GM21717 (cell line): ENCODE measurements at regions not wholly inside any gene's neighbourhood (a gene's known extent, or its start where the extent isn't known, plus 50 kb on each side); places are given as distances from the start of the nearest gene placed in this dataset.
"Not testable (repeated sequence)": the region's sequence is repeated elsewhere in the genome, so short reads cannot be mapped to it uniquely, and the experiment has no call there.

Source experiments
- ATAC-seq: cut with Tn5 transposase; IDR thresholded peaks from one replicate; pipeline ENCODE4 v1.9.1; 2021; ENCODE audit warnings: mild to moderate bottlenecking, moderate library complexity; ENCODE audit not compliant: unreplicated experiment

GRCh38 chr12:91506452-91506851 is 323.8 kb upstream of the DCN start:
- ATAC-seq, result no peak

DNA sequence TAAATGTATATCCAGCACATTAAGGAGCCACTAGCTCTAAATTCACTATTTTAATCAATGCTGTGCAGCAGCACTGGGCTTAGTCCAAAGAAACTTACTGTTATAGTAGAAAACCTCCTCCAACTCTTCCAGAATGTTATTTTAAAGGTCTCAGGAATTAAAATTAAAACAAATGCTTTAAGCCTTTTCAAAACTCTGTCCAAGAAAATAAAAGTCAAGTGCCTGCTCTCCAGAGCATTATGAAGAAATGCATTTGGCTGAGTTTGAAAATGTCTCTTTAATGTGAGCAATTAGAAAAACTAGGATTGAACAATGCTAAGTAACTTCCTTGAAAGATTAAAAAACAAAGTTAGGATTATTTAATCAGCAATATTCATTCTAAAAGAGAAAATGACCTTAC is 322.4 kb upstream of the DCN start:
- no peak for ATAC-seq

DNA sequence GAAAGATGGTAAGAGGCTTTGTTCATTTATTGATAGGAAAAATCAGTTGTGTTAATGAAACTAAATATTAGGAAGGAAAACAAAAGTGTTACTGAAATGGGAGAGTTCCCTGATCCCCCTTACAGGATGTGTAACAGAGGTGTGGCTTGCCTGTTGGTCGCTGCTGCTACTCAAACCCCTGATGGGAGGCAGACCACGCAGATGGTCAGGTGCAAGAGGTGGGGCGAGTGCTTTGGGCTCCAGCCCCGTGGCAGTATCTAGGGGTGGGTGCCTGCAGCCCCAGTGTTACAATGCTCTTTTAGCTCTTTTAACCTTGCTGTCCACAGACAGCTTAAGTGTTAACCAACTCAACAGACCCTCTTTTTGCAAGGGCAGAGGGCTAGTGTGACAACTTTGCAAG is 319.6 kb upstream of the DCN start:
- ATAC-seq, result no peak

- ATAC-seq, result no peak
Observed at GRCh38 chr12:91496337-91496736, 313.7 kb upstream of the DCN start.

GRCh38 chr12:91493308-91493707 is 310.7 kb upstream of the DCN start:
- no peak for ATAC-seq

DNA sequence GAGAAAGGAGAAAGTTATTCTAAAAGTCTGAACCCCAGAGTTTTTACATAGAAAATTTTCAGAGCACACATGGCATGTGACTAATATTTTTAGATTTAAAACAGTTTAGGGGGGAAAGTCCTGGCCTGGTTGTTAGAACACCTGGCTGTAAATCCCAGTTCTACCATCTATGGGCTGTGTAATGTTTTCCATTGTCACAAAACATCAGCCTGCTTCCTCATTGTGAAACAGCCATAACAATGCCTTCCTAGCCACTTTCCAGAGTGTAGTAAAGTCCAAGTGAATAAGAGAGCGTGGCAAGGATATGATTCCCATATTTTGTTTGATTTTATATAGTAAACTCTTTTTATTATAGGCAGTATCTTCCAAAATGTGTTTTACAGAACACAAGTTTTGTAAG is 310.0 kb upstream of the DCN start:
- no peak for ATAC-seq

- ATAC-seq, result no peak
Observed at GRCh38 chr12:91490667-91491311, 308.2 kb upstream of the DCN start.

DNA sequence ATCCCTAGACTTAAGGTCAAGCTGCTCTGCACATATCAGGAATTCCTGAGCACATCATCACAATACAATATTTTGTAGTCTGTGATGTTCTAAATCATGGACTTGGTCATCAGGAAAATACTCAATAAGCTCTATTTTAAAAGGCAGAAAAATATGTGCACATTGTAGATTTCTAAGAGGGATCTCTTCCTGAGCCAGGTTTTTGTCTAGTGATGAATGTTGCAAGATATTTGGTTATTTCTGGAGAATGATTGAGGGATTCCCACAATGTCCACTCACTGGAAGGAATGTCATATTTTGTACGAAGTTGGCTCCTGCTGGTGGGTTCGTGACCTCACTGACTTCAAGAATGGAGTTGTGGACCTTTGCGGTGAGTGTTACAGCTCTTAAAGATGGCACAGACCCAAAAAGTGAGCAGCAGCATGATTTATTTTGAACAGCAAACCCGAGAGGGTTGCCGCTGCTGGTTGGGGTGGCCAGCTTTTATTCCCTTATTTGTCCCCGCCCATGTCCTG is 300.9 kb upstream of the DCN start:
- no peak for ATAC-seq

DNA sequence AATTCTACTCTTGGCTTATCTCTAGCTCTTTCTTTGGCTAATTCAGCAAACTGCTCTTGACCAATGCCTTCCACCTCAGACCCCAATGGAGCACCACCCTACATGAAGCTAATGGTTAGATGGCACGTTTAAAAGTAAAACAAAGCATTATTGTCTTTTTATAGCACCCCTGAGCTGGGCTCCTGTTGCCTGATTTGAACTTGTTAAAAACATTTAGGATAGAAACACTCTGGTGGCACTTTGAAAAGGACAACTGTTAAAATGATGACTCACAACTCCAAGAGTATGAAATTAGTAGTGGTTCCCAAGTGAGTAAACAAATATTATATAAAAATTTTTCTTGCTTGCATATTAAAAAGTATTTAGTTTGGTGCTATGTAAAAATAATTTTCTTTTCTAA is 299.6 kb upstream of the DCN start:
- ATAC-seq, result no peak

GRCh38 chr12:91478500-91478899 is 295.9 kb upstream of the DCN start:
- no peak for ATAC-seq

DNA sequence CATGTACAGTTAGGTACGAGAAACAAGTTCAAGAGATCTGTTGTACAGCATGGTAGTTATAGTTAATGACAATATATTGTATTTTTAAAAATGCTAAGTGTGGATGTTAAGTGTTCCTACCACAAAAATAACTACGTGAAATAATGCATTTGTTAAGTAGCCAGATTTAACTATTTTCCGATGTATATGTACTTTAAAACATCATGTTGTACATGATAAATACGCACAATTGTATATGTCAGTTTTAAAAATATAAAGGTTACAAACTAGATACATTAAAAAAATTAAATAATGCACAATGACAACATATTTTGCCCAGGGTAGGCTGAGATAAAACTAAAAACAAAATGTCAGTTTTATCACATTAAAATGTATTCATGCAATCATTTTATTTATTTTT is 285.1 kb upstream of the DCN start:
- no peak for ATAC-seq

DNA sequence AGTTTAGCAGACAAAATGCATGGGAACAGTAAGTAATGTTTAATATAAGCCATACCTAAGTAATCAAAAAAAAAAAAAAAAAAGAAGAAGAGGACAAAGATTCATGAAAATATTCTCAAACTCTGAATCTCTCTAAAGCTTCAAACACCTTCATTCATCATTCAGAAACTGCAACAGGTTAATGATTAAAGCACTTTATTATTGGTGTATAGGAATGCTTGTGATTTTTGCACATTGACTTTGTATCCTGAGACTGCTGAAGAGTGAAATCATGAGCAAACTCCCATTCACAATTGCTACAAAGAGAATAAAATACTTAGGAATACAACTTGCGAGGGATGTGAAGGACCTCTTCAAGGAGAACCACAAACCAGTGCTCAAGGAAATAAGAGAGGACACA is 278.4 kb upstream of the DCN start:
- ATAC-seq, result no peak

DNA sequence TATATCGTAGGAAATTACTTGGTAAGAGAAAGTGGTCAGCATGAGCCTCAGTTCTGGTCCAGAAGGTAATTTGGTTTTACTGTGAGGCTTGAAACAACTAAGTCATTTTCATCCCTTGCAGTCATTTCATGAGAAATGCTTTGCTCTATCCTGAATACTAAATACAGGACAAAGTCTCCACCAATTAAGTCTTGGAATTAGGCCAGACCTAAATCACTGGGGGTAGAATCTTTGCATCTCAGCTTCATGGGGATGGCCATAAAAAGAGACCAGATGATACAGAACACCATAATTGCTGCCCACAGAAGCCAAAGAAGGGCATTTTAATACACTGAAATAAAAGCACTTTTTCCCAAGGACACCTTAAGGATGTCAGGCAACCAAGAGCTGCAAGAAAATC is 277.9 kb upstream of the DCN start:
- no peak for ATAC-seq

DNA sequence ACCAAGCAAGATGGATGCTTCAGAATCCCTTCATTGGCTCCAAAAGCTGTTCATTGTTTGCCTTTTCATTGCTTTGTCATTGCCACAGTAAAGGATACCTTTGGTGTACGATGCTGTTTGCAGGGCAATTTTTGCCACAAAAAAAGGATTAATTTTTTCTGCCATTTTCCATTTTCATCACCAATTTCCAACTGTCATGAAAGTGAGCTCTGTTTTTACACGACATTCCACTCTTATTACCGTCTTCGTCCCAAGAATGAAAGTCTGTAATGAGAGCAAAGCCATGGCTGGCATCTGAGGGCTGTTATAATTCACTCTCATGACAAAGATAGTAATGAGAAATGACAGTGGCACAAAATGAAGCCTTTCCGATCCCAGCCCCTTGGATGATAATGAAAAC is 272.7 kb upstream of the DCN start:
- no peak for ATAC-seq

DNA sequence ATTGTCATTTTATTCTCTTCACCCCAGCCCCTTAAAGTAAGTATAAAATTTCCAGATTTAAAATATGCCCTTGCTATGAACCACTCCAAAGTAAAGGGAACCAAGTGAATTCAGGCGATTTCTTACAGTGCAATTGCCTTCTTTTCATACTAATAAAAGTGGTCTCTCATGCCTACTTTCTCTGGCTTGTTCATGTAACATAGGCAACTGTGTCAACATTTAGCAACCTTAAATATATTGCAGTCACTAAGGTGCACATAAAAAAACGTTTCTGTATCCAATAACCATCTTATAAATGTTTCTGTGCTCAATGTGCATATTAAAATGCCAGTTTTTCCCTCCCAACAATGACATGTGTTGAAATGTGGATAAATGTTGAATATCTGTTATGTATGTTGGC is 271.6 kb upstream of the DCN start:
- no peak for ATAC-seq

DNA sequence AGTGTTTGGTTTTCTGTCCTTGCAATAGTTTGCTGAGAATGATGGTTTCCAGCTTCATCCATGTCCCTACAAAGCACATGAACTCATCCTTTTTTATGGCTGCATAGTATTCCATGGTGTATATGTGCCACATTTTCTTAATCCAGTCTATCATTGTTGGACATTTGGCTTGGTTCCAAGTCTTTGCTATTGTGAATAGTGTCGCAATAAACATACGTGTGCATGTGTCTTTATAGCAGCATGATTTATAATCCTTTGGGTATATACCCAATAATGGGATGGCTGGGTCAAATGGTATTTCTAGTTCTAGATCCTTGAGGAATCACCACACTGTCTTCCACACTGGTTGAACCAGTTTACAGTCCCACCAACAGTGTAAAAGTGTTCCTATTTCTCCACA is 269.8 kb upstream of the DCN start:
- ATAC-seq, result not testable (repeated sequence)

DNA sequence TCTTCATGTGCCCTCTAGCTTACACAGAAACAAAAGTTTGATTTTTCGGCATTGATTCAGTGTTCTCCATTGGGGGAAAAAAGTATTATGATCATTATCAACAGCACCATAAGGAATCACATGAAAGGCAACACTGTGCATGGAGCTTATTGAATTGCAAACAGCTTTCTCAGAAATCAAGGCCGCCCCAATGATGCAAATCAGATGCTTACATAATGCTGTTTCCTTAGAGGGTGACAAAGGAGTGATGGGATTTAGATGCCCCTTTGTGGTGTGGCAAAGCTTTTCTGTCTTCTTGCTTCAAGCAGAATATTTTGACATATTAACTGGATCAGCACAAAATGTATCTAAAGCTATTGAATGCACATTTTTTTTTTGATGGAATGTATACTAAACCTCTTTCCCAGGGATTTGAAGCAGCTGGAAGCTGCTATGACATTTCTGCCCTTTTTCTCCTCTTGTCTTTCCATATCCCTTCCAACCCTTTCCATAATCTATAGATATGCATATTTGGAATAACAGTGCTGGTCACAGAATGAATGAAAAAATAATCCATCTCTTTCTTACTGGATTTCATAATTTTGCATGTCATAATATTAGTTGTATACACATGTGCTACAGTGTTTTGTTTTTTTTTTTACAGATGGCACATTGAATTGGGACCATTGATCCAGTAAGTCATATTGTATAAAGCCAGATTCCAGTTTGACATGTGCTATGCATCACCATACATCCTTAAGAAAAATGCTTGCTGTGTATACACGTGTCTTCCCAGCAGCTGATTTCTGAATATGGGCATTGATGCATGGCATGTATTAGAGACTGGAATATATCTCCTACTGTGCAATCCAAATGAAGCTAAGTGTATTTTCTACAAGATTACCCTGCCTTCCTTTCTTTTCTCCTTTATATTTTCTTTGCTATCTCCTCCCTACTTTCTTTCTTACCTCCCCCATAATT is 259.7 kb upstream of the DCN start:
- no peak for ATAC-seq

DNA sequence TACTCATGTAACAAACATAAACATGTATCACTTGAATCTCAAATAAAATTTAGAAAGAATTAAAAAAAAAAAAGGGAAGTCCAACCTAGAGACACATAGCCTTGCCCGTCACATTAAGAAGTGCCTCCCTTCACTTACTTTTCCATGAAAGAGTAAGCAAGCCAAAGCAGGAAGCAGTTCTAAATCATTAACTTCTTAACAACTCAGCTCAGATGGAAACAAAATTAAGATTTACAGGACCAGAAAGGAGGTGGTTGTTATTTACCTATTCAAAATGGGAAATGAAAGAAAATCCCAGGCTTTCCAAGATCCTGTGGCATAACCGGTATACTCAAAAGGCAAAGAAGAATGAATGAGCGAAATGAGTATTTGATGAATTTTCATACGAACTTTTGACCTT is 258.6 kb upstream of the DCN start:
- ATAC-seq, result no peak

DNA sequence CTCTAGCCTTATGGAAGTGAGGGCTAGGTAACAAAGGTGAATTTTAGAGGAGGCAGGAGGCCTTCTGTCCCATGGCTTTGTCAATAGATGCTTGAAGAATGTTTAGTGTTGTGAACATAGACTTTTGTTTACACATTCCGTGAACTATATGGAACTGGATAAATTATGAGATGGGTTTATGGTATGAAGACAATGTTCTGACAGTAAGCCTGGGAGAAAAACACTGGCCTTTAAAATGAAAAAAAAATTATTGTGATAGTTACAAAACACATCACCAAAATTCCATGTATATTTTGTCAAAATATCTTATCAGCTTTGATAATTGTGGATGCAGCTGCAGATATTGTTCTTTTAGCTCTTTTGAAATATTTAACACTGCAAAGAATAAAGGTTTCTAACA is 251.5 kb upstream of the DCN start:
- ATAC-seq, result no peak

DNA sequence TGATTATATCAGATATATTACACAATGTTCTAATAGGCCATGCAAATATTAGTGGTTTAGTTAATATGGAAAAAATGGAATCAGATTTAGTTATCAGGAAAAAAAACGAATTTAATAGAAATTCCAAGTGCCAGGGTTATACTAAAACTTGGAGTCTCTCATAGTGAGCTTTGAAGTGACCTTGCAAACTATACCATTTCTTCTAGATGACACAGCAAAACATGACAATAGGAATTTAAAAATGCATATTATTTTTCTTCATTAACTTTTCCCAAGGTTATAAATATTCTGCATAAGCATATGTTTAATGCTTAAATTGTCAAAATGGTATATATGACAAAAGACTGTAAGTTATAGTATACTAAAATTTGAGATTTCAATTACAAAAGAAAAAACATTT is 250.1 kb upstream of the DCN start:
- no peak for ATAC-seq

GRCh38 chr12:91432089-91432488 is 249.5 kb upstream of the DCN start:
- no peak for ATAC-seq

DNA sequence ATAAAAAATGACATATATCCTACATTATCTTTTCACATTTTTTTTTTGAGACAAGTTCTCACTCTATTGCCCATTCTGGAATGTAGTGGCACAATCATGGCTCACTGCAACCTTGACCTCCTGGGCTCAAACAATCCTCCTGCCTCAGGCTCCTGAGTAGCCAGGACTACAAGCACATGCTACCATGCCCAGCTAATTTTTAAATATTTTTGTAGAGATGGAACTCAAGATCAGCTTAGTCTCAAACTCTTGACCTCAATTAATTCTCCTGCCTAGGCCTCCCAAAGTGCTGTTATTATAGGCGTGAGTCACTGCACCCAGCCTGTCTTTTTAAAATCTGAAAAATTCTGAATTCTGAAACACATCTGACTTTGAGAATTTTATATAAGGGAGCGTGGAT is 241.9 kb upstream of the DCN start:
- ATAC-seq, result no peak
